ENCODE measurements at regions not wholly inside any gene's neighbourhood (a gene's known extent, or its start where the extent isn't known, plus 50 kb on each side); places are given as distances from the start of the nearest gene placed in this dataset.

GRCh38 chr10:108850138-108850854, 1073.0 kb downstream of the XPNPEP1 start:
- H3K4me3 ChIP-seq (ENCODE audit: low read length in 2 of 2): no peak overlapping the region
- no peak overlapping the region for H3K27ac ChIP-seq (ENCODE audit: low read length)
- H3K4me1 ChIP-seq (ENCODE audit: control insufficient read depth, insufficient read depth, low read length): no peaks in the 10 kb centered on the region
- no peaks in the 10 kb centered on the region for H3K27me3 ChIP-seq (ENCODE audit: control insufficient read depth in 1 of 2, insufficient read depth in 2 of 2, low read length in 2 of 2)
- H3K36me3 ChIP-seq (ENCODE audit: control insufficient read depth in 2 of 2, insufficient read depth in 2 of 2, low read length in 2 of 2): no peaks in the 10 kb centered on the region
- H3K9ac ChIP-seq (ENCODE audit: low read length in 2 of 2): no peak overlapping the region
- no peaks in the 10 kb centered on the region for H3K9me3 ChIP-seq (ENCODE audit: control insufficient read depth in 2 of 2, low read length in 2 of 2)

GRCh38 chr10:108849688-108850087, 1073.6 kb downstream of the XPNPEP1 start:
- Histone ChIP-seq H3K27ac (ENCODE audit: low read length) (no peak overlapping the region), H3K27me3 (ENCODE audit: control insufficient read depth in 1 of 2, insufficient read depth in 2 of 2, low read length in 2 of 2) (no peaks in the 10 kb centered on the region), H3K4me3 (ENCODE audit: low read length in 2 of 2) (no peak overlapping the region), H3K36me3 (ENCODE audit: control insufficient read depth in 2 of 2, insufficient read depth in 2 of 2, low read length in 2 of 2) (no peaks in the 10 kb centered on the region), H3K9me3 (ENCODE audit: control insufficient read depth in 2 of 2, low read length in 2 of 2) (no peaks in the 10 kb centered on the region), H3K4me1 (ENCODE audit: control insufficient read depth, insufficient read depth, low read length) (no peaks in the 10 kb centered on the region), H3K9ac (ENCODE audit: low read length in 2 of 2) (no peak overlapping the region)

- no peaks in the 10 kb centered on the region for H3K4me1 ChIP-seq (ENCODE audit: control insufficient read depth, insufficient read depth, low read length)
- no peak overlapping the region for H3K4me3 ChIP-seq (ENCODE audit: low read length in 2 of 2)
- H3K27ac ChIP-seq (ENCODE audit: low read length): no peak overlapping the region
- H3K9me3 ChIP-seq (ENCODE audit: control insufficient read depth in 2 of 2, low read length in 2 of 2): no peaks in the 10 kb centered on the region
- H3K36me3 ChIP-seq (ENCODE audit: control insufficient read depth in 2 of 2, insufficient read depth in 2 of 2, low read length in 2 of 2): no peaks in the 10 kb centered on the region
- H3K27me3 ChIP-seq (ENCODE audit: control insufficient read depth in 1 of 2, insufficient read depth in 2 of 2, low read length in 2 of 2): no peaks in the 10 kb centered on the region
- no peak overlapping the region for H3K9ac ChIP-seq (ENCODE audit: low read length in 2 of 2)
Observed at GRCh38 chr10:108849186-108849585, 1074.1 kb downstream of the XPNPEP1 start.

GRCh38 chr10:108848046-108848445, 1075.3 kb downstream of the XPNPEP1 start:
- Histone ChIP-seq H3K4me1 (ENCODE audit: control insufficient read depth, insufficient read depth, low read length) (no peaks in the 10 kb centered on the region), H3K9me3 (ENCODE audit: control insufficient read depth in 2 of 2, low read length in 2 of 2) (no peaks in the 10 kb centered on the region), H3K27ac (ENCODE audit: low read length) (no peak overlapping the region), H3K9ac (ENCODE audit: low read length in 2 of 2) (no peak overlapping the region), H3K36me3 (ENCODE audit: control insufficient read depth in 2 of 2, insufficient read depth in 2 of 2, low read length in 2 of 2) (no peaks in the 10 kb centered on the region), H3K27me3 (ENCODE audit: control insufficient read depth in 1 of 2, insufficient read depth in 2 of 2, low read length in 2 of 2) (no peaks in the 10 kb centered on the region), H3K4me3 (ENCODE audit: low read length in 2 of 2) (no peak overlapping the region)

GRCh38 chr10:108840944-108841343, 1082.4 kb downstream of the XPNPEP1 start:
- Histone ChIP-seq H3K27me3 (ENCODE audit: control insufficient read depth in 1 of 2, insufficient read depth in 2 of 2, low read length in 2 of 2) (no peaks in the 10 kb centered on the region), H3K36me3 (ENCODE audit: control insufficient read depth in 2 of 2, insufficient read depth in 2 of 2, low read length in 2 of 2) (no peaks in the 10 kb centered on the region), H3K9me3 (ENCODE audit: control insufficient read depth in 2 of 2, low read length in 2 of 2) (no peaks in the 10 kb centered on the region), H3K4me3 (ENCODE audit: low read length in 2 of 2) (no peak overlapping the region), H3K4me1 (ENCODE audit: control insufficient read depth, insufficient read depth, low read length) (no peaks in the 10 kb centered on the region), H3K9ac (ENCODE audit: low read length in 2 of 2) (no peak overlapping the region), H3K27ac (ENCODE audit: low read length) (no peak overlapping the region)

- H3K27me3 ChIP-seq (ENCODE audit: control insufficient read depth in 1 of 2, insufficient read depth in 2 of 2, low read length in 2 of 2): no peaks in the 10 kb centered on the region
- H3K36me3 ChIP-seq (ENCODE audit: control insufficient read depth in 2 of 2, insufficient read depth in 2 of 2, low read length in 2 of 2): no peaks in the 10 kb centered on the region
- no peak overlapping the region for H3K27ac ChIP-seq (ENCODE audit: low read length)
- H3K4me1 ChIP-seq (ENCODE audit: control insufficient read depth, insufficient read depth, low read length): no peaks in the 10 kb centered on the region
- no peak overlapping the region for H3K9ac ChIP-seq (ENCODE audit: low read length in 2 of 2)
- no peaks in the 10 kb centered on the region for H3K9me3 ChIP-seq (ENCODE audit: control insufficient read depth in 2 of 2, low read length in 2 of 2)
- no peak overlapping the region for H3K4me3 ChIP-seq (ENCODE audit: low read length in 2 of 2)
Observed at GRCh38 chr10:108836362-108836761, 1086.9 kb downstream of the XPNPEP1 start.

- H3K36me3 ChIP-seq (ENCODE audit: control insufficient read depth in 2 of 2, insufficient read depth in 2 of 2, low read length in 2 of 2): no peaks in the 10 kb centered on the region
- H3K4me1 ChIP-seq (ENCODE audit: control insufficient read depth, insufficient read depth, low read length): no peaks in the 10 kb centered on the region
- H3K4me3 ChIP-seq (ENCODE audit: low read length in 2 of 2): no peak overlapping the region
- H3K27ac ChIP-seq (ENCODE audit: low read length): no peak overlapping the region
- H3K9ac ChIP-seq (ENCODE audit: low read length in 2 of 2): no peak overlapping the region
- no peaks in the 10 kb centered on the region for H3K27me3 ChIP-seq (ENCODE audit: control insufficient read depth in 1 of 2, insufficient read depth in 2 of 2, low read length in 2 of 2)
- no peaks in the 10 kb centered on the region for H3K9me3 ChIP-seq (ENCODE audit: control insufficient read depth in 2 of 2, low read length in 2 of 2)
Observed at GRCh38 chr10:108822026-108822425, 1101.3 kb downstream of the XPNPEP1 start.

- Histone ChIP-seq H3K27me3 (ENCODE audit: control insufficient read depth in 1 of 2, insufficient read depth in 2 of 2, low read length in 2 of 2) (no peaks in the 10 kb centered on the region), H3K9ac (ENCODE audit: low read length in 2 of 2) (no peak overlapping the region), H3K27ac (ENCODE audit: low read length) (no peak overlapping the region), H3K36me3 (ENCODE audit: control insufficient read depth in 2 of 2, insufficient read depth in 2 of 2, low read length in 2 of 2) (no peaks in the 10 kb centered on the region), H3K4me1 (ENCODE audit: control insufficient read depth, insufficient read depth, low read length) (no peaks in the 10 kb centered on the region), H3K4me3 (ENCODE audit: low read length in 2 of 2) (no peak overlapping the region), H3K9me3 (ENCODE audit: control insufficient read depth in 2 of 2, low read length in 2 of 2) (no peaks in the 10 kb centered on the region)
Observed at GRCh38 chr10:108819302-108819701, 1104.0 kb downstream of the XPNPEP1 start.

- Histone ChIP-seq H3K4me3 (ENCODE audit: low read length in 2 of 2) (no peak overlapping the region), H3K36me3 (ENCODE audit: control insufficient read depth in 2 of 2, insufficient read depth in 2 of 2, low read length in 2 of 2) (no peaks in the 10 kb centered on the region), H3K9ac (ENCODE audit: low read length in 2 of 2) (no peak overlapping the region), H3K27me3 (ENCODE audit: control insufficient read depth in 1 of 2, insufficient read depth in 2 of 2, low read length in 2 of 2) (no peaks in the 10 kb centered on the region), H3K27ac (ENCODE audit: low read length) (no peak overlapping the region), H3K9me3 (ENCODE audit: control insufficient read depth in 2 of 2, low read length in 2 of 2) (no peaks in the 10 kb centered on the region), H3K4me1 (ENCODE audit: control insufficient read depth, insufficient read depth, low read length) (no peaks in the 10 kb centered on the region)
Observed at GRCh38 chr10:108817584-108817983, 1105.7 kb downstream of the XPNPEP1 start.

- Histone ChIP-seq H3K27ac (ENCODE audit: low read length) (no peak overlapping the region), H3K9ac (ENCODE audit: low read length in 2 of 2) (no peak overlapping the region), H3K4me1 (ENCODE audit: control insufficient read depth, insufficient read depth, low read length) (no peaks in the 10 kb centered on the region), H3K27me3 (ENCODE audit: control insufficient read depth in 1 of 2, insufficient read depth in 2 of 2, low read length in 2 of 2) (no peaks in the 10 kb centered on the region), H3K36me3 (ENCODE audit: control insufficient read depth in 2 of 2, insufficient read depth in 2 of 2, low read length in 2 of 2) (no peaks in the 10 kb centered on the region), H3K9me3 (ENCODE audit: control insufficient read depth in 2 of 2, low read length in 2 of 2) (no peaks in the 10 kb centered on the region), H3K4me3 (ENCODE audit: low read length in 2 of 2) (no peak overlapping the region)
Observed at GRCh38 chr10:108817135-108817534, 1106.2 kb downstream of the XPNPEP1 start.

- Histone ChIP-seq H3K9ac (ENCODE audit: low read length in 2 of 2) (no peak overlapping the region), H3K36me3 (ENCODE audit: control insufficient read depth in 2 of 2, insufficient read depth in 2 of 2, low read length in 2 of 2) (no peaks in the 10 kb centered on the region), H3K27ac (ENCODE audit: low read length) (no peak overlapping the region)
Observed at GRCh38 chr10:108812906-108813305, 1110.4 kb downstream of the XPNPEP1 start.

More at GRCh38 chr10:108812906-108813305, 1110.4 kb downstream of the XPNPEP1 start:
- no peaks in the 10 kb centered on the region for H3K27me3 ChIP-seq (ENCODE audit: control insufficient read depth in 1 of 2, insufficient read depth in 2 of 2, low read length in 2 of 2)
- no peaks in the 10 kb centered on the region for H3K9me3 ChIP-seq (ENCODE audit: control insufficient read depth in 2 of 2, low read length in 2 of 2)
- no peak overlapping the region for H3K4me3 ChIP-seq (ENCODE audit: low read length in 2 of 2)
- H3K4me1 ChIP-seq (ENCODE audit: control insufficient read depth, insufficient read depth, low read length): no peaks in the 10 kb centered on the region

Data from stomach smooth muscle (tissue), 2 donors.